SJCRH30 (cell line): ENCODE measurements at regions not wholly inside any gene's neighbourhood (a gene's known extent, or its start where the extent isn't known, plus 50 kb on each side); places are given as distances from the start of the nearest gene placed in this dataset.

Experiments used
- DNase-seq, 2 experiments: peaks; one replicate each; pipeline ENCODE4 v3.0.0-alpha.2; 2015 to 2020
- H3K27ac ChIP-seq: fragments of 250-450 bp; sonication (Bioruptor Pico); 2 replicates; pipeline ENCODE4 v1.5.1; 2020; ENCODE audit warnings: mild to moderate bottlenecking, moderate library complexity
- H3K27me3 ChIP-seq: fragments of 250-450 bp; sonication (Bioruptor Pico); 2 replicates; pipeline ENCODE4 v1.5.1; 2020; ENCODE audit warnings: mild to moderate bottlenecking, moderate library complexity
- H3K36me3 ChIP-seq: fragments of 250-450 bp; sonication (Bioruptor Pico); 2 replicates; pipeline ENCODE4 v1.5.1; 2020; ENCODE audit warnings: mild to moderate bottlenecking, moderate library complexity
- H3K4me1 ChIP-seq: fragments of 250-450 bp; sonication (Bioruptor Pico); 2 replicates; pipeline ENCODE4 v1.5.1; 2020; ENCODE audit warnings: mild to moderate bottlenecking, moderate library complexity
- H3K4me3 ChIP-seq: fragments of 250-450 bp; sonication (Bioruptor Pico); 2 replicates; pipeline ENCODE4 v1.5.1; 2020; ENCODE audit warnings: mild to moderate bottlenecking, moderate library complexity
- H3K9me3 ChIP-seq: fragments of 250-450 bp; sonication (Bioruptor Pico); replicated peaks from 2 replicates; pipeline ENCODE4 v1.5.1; 2020; ENCODE audit warnings: mild to moderate bottlenecking, moderate library complexity

DNA sequence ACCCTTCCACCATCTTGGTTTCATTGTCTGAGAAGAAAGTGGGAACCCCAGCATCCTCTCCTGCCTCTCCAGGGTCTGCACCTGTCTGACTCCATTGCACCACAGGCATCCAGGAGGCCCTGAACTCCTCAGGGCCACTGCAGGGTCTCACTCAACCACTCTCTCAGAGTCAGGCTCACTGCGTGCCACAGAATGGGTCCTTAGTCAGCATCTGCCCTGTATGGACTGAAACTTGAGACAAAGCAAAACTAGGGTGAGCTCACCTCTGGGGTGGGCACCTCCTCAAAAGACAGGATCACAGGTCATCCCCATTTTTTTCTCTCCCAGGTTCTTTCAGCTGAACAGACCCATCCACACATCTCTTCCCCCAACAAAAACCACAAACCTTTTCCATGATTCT, 59.2 kb upstream of the CPEB4 start:
- H3K4me3 ChIP-seq, result no peak overlapping the region
- no peaks in the 10 kb centered on the region for H3K9me3 ChIP-seq
- H3K27ac ChIP-seq, result no peak overlapping the region
- H3K4me1 ChIP-seq, result peaks cover 28% of the 10 kb centered on the region
- no peaks in the 10 kb centered on the region for H3K27me3 ChIP-seq
- no peak for DNase-seq
- no peaks in the 10 kb centered on the region for H3K36me3 ChIP-seq

DNA sequence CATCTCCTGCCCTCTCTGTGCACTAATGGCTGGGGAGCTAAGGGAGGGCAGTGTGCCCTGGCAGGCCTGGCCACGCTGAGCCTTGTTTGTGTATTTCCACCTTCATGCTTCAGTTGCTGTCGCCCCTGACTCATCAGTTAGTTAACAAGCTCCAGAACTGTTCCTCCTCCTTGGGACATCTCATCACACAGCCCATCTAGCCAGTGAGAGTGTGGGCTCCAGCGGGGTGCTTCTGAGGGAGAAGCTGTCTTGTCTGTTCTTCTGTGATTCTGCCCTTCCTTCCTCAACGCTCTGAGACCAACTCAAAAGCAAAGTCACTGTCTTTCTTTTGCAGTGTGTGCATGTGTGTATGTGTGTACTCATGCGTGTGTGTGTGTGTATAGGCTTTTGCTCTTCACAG, 58.3 kb upstream of the CPEB4 start:
- DNase-seq, result no peak

DNA sequence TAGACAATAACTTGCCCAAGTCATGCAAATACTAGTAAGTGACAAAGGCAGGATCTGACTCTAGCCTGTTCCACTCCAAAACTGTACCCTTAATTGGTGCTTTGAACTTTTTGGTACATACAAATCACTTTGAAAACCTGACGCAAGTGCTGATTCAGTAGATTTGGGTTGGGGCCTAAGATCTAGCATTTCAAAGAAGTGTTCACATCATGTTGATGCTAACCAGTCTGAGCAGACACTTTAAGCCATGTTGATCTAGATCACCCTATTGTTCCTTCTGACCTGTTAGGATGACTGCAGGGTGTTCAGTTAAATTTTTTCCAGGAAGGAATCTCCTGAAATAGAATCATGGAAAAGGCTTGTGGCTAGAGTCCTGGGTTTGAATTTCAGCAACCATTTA, 57.7 kb upstream of the CPEB4 start:
- Histone ChIP-seq H3K36me3 (no peaks in the 10 kb centered on the region), H3K27me3 (no peaks in the 10 kb centered on the region), H3K9me3 (no peaks in the 10 kb centered on the region), H3K4me1 (peaks cover 13% of the 10 kb centered on the region; the same call in 1 of the 2 replicates), H3K4me3 (no peak overlapping the region), H3K27ac (no peak overlapping the region)
- no peak for DNase-seq

More for the DNA sequence above, 58.3 kb upstream of the CPEB4 start:
- Histone ChIP-seq H3K27me3 (no peaks in the 10 kb centered on the region), H3K4me1 (peaks cover 19% of the 10 kb centered on the region; the same call in 1 of the 2 replicates), H3K4me3 (no peak overlapping the region), H3K27ac (no peak overlapping the region), H3K9me3 (no peaks in the 10 kb centered on the region), H3K36me3 (no peaks in the 10 kb centered on the region)

DNA sequence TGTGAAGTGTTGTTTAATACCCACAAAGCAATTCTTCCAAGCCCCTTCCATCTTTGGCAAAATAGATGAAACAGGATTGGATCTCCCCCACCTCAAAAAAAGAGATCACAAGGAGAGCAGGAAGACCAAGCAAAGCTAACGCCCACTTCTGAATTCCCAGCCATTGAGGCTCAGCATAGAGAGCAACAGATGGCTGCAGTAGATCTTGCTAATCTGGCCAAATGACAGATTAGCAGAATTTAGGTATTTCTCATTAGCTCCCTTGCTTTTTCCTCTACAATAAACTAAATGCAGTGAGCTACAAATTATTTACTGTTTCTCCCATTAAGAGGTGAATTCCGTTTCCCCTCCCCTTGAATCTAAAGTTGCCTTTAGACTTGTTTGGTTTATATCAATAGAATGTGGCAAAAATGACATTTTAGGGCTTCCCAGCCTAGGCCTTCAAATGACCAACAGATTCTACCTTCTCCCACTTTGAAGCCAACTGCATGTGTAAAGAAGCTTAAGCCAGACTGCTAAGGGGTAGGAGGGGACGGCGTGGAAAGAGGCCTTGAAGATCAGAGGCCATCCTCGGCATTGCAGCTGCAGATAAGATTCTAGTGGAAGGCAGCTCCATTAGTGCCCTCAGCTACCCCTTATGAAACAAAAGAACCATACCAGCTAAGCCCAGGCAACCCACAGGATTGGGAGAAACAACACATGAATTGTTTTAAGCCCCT, 56.8 kb upstream of the CPEB4 start:
- Histone ChIP-seq H3K4me3 (no peak overlapping the region), H3K4me1 (peaks cover 6% of the 10 kb centered on the region; the same call in 1 of the 2 replicates), H3K27ac (no peak overlapping the region), H3K9me3 (no peaks in the 10 kb centered on the region), H3K27me3 (no peaks in the 10 kb centered on the region), H3K36me3 (no peaks in the 10 kb centered on the region)
- DNase-seq, result no peak

DNA sequence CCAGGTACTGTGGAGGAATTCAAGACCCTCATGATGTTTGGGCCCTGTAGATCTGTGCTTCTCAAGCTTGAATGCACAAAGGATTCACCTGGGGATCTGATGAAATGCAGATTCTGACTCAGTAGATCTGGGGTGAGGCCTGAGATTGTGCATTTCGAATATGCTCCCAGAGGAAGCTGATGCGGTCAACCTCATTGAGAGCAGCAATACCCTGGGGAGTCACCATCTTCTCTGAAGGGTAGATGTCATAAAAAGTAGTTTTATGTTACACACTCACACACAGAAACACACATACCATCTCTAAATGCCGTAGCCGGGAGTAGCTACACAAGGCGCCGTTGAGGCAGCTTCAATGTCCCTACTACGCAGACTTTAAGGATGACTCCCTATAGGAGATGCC, 55.8 kb upstream of the CPEB4 start:
- Histone ChIP-seq H3K27ac (no peak overlapping the region), H3K27me3 (no peaks in the 10 kb centered on the region), H3K4me1 (no peaks in the 10 kb centered on the region), H3K4me3 (no peak overlapping the region), H3K9me3 (no peaks in the 10 kb centered on the region), H3K36me3 (no peaks in the 10 kb centered on the region)
- no peak for DNase-seq

DNA sequence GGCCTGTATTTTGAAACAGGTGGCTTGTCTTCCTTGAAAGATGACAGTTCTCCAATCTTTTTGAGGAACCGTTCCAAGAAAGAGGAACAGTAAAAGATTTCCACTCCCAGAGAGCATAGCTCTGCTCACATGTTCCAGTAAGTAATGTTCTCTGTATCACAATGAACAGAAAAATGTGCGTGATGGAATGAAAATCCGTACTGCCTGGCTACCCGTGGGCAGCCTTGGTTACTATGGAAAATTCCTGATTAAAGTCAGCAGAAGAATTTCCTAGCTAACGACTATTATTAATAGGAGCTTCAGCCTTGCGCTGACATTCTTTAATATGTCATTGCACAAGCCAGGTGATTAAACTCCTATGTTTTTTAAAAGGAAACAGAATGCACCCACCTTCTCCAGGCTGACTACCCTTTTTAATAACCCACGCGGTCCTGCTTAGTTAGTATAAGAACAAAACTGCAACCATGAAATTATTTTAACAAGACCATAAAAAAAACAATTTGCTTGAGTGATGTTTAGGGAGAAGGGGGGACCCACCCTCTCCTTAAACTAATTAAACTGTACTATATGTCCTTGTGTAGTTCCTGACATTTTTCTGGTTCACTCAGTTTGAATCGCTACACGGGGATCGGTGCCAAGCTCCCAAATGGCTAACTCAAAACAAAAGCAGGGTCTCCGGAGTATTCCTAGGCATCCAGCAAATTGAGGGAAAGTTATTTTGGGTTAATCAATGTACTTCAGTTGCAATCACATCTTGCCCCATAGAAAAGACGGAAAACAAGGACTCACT, 54.8 kb upstream of the CPEB4 start:
- no peak for DNase-seq
- Histone ChIP-seq H3K27me3 (no peaks in the 10 kb centered on the region), H3K9me3 (no peaks in the 10 kb centered on the region), H3K4me3 (no peak overlapping the region), H3K4me1 (no peaks in the 10 kb centered on the region), H3K27ac (no peak overlapping the region), H3K36me3 (no peaks in the 10 kb centered on the region)

DNA sequence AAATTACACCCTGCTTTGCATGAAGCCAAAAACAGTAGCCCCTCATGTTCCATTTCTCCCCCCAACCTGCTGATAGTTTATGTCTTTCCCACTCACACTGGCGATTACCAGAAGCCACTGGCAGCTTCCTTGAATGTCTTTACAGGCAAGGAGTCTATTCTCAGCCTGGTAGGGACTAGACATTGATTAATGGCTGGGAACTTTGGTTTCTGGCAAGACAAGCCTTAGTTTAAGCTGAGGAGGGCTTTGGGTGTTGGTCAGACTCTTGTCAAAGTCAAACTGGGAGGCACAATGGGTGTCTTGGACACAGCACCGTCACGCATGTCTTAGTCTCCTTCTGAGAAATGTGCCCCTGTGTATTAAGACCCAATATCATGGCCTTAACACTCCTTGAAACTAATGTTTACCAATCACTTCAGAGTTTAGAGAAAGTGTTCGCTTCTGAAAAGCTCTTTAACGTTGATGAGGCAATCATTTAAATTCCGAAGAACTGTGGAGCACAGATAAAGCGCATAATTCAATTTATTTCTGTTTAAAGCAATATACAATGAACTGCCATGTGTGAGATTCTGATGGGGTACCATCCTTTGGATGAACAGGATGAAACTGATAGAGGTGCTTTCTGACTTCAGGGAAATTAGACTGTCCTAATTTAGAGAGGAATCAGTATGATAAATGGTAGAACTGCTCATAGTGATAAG, 53.9 kb upstream of the CPEB4 start:
- no peak overlapping the region for H3K27ac ChIP-seq
- H3K9me3 ChIP-seq, result no peaks in the 10 kb centered on the region
- no peaks in the 10 kb centered on the region for H3K27me3 ChIP-seq
- no peak for DNase-seq
- no peak overlapping the region for H3K4me3 ChIP-seq
- no peaks in the 10 kb centered on the region for H3K4me1 ChIP-seq
- no peaks in the 10 kb centered on the region for H3K36me3 ChIP-seq

DNA sequence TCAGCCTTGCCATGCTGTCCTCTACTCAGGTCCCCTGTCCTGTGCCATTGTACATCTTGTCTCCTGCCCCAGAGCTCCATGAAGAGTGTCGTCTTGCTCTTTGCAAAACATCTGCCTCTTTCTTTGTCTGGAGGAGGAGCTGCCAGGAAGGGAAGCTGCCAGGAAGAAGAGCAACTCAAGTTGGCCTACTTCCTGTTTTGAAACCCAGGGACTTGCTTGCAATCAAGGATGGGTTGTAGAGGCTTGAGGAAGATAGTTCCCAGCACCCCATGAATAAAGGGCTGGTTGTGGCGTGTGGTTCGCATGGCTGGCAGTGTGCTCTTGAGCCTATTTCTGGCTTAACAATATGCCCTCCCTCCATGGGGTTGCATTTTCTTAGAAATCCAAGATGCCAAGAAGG, 53.0 kb upstream of the CPEB4 start:
- H3K27ac ChIP-seq, result no peak overlapping the region
- H3K36me3 ChIP-seq, result no peaks in the 10 kb centered on the region
- no peaks in the 10 kb centered on the region for H3K9me3 ChIP-seq
- DNase-seq, result no peak
- no peaks in the 10 kb centered on the region for H3K27me3 ChIP-seq
- H3K4me3 ChIP-seq, result no peak overlapping the region
- H3K4me1 ChIP-seq, result no peaks in the 10 kb centered on the region

DNA sequence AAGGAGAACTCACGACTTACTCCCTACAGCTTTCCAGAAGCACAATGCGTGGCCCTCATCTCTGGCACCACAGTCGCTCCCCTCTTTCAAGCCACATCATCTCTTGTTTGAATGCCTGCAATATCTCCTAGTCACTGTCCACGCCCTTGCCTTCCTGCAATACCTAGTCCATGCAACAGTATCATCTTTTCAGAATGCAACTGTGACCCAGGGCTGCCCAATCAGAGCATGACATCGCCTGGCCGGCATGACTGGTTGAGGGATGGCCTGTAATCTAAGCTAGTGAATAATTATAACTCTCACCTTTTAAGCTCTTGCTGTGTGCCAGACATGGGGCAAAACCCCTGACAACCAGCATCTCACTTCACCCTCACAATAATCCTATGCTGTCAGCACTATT, 52.5 kb upstream of the CPEB4 start:
- Histone ChIP-seq H3K36me3 (no peaks in the 10 kb centered on the region), H3K27me3 (no peaks in the 10 kb centered on the region), H3K27ac (no peak overlapping the region), H3K4me3 (no peak overlapping the region), H3K9me3 (no peaks in the 10 kb centered on the region), H3K4me1 (no peaks in the 10 kb centered on the region)
- DNase-seq, result no peak

DNA sequence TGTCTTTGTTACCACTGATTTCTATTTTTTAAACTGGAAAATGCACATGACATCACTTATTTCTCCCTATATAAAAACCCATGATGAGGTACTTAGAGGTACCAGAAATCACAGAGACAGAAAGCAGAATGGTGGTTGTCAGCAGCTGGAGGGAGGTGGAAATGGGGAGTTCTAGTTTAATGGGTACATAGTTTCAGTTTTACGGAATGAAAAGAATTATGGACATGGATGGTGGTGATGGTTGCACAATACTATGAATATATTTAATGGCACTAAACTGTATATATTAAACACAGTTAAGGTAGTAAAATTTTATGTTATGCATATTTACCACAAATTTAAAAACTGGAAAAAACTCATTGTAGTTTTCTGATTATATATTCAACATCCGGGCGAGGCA, 50.5 kb upstream of the CPEB4 start:
- H3K27me3 ChIP-seq, result no peaks in the 10 kb centered on the region
- H3K27ac ChIP-seq, result no peak overlapping the region
- no peak for DNase-seq
- no peaks in the 10 kb centered on the region for H3K9me3 ChIP-seq
- H3K4me3 ChIP-seq, result no peak overlapping the region
- H3K4me1 ChIP-seq, result no peaks in the 10 kb centered on the region
- no peaks in the 10 kb centered on the region for H3K36me3 ChIP-seq
